HEK293 (cell line): ENCODE measurements at regions not wholly inside any gene's neighbourhood (a gene's known extent, or its start where the extent isn't known, plus 50 kb on each side); places are given as distances from the start of the nearest gene placed in this dataset.

Source experiments
- CTCF ChIA-PET: fragments of 350-600 bp; formaldehyde crosslinking; extraction: SDS; loops from one replicate; lab custom pipeline; 2021; ENCODE audit warnings: antibody characterized with exemption; lab: Yijun Ruan, JAX
- POLR2A ChIA-PET: fragments of 300-600 bp; formaldehyde crosslinking; extraction: SDS; loops from one replicate; lab custom pipeline; 2020; ENCODE audit warnings: antibody characterized with exemption, inconsistent platforms; lab: Yijun Ruan, JAX
- H3K27ac ChIP-seq: fragments of 200-500 bp; sonication (Bioruptor generic); 2 replicates; pipeline ENCODE4 v1.5.1; 2014; ENCODE audit warnings: low read depth, low read length, control low read depth, inconsistent platforms; ENCODE audit errors: extremely low read depth
- H3K36me3 ChIP-seq, 2 experiments: fragments of 200-500 bp in 1 of 2; sonication (Bioruptor generic) in 1 of 2; 1 replicate in 1 of 2; 2 replicates in 1 of 2; pipeline ENCODE4 v1.5.1; 2014 to 2017; ENCODE audit warnings: inconsistent platforms in 2 of 2, low read length in 2 of 2; ENCODE audit not compliant: control insufficient read depth in 2 of 2, insufficient read depth in 1 of 2
- H3K4me1 ChIP-seq: fragments of 200-500 bp; sonication (Bioruptor generic); 2 replicates; pipeline ENCODE4 v1.5.1; 2014; ENCODE audit warnings: mild to moderate bottlenecking, low read length, inconsistent platforms; ENCODE audit not compliant: control insufficient read depth, insufficient read depth
- H3K4me3 ChIP-seq: 2 replicates; pipeline ENCODE4 v1.5.1; 2011; ENCODE audit warnings: low read depth, mild to moderate bottlenecking, control low read depth, low read length, moderate library complexity
- H3K9me3 ChIP-seq: fragments of 200-500 bp; sonication (Bioruptor generic); 2 replicates; pipeline ENCODE4 v1.5.1; 2014; ENCODE audit warnings: low read depth, low read length, inconsistent platforms; ENCODE audit not compliant: control insufficient read depth, insufficient read depth
- ATF2 ChIP-seq: fragments of 450-650 bp; formaldehyde crosslinking; IDR thresholded peaks from 2 replicates; pipeline ENCODE4 v1.5.1; 2016; ENCODE audit warnings: missing biosample characterization, missing genetic modification characterization, low read depth
- BCL11B ChIP-seq: fragments of 450-650 bp; formaldehyde crosslinking; IDR thresholded peaks from 2 replicates; pipeline ENCODE4 v1.5.1; 2016; ENCODE audit warnings: low read depth, missing biosample characterization, missing genetic modification characterization
- FEZF1 ChIP-seq: fragments of 450-650 bp; formaldehyde crosslinking; IDR thresholded peaks from 2 replicates; pipeline ENCODE4 v1.5.1; 2016; ENCODE audit warnings: missing biosample characterization, missing genetic modification characterization
- GLIS2 ChIP-seq: fragments of 450-650 bp; formaldehyde crosslinking; IDR thresholded peaks from 2 replicates; pipeline ENCODE4 v1.5.1; 2016; ENCODE audit warnings: missing biosample characterization, missing genetic modification characterization
- SCRT1 ChIP-seq: fragments of 450-650 bp; formaldehyde crosslinking; IDR thresholded peaks from 2 replicates; pipeline ENCODE4 v1.5.1; 2016; ENCODE audit warnings: missing biosample characterization, missing genetic modification characterization, borderline replicate concordance
- SP2 ChIP-seq: fragments of 450-650 bp; formaldehyde crosslinking; IDR thresholded peaks from 2 replicates; pipeline ENCODE4 v1.5.1; 2016; ENCODE audit warnings: missing biosample characterization, missing genetic modification characterization
- SP7 ChIP-seq: fragments of 450-650 bp; formaldehyde crosslinking; IDR thresholded peaks from 2 replicates; pipeline ENCODE4 v1.5.1; 2016; ENCODE audit warnings: missing biosample characterization, missing genetic modification characterization
- ZBTB1 ChIP-seq: fragments of 450-650 bp; formaldehyde crosslinking; IDR thresholded peaks from 2 replicates; pipeline ENCODE4 v1.5.1; 2016; ENCODE audit warnings: missing biosample characterization, missing genetic modification characterization
- ZFP3 ChIP-seq: fragments of 450-650 bp; formaldehyde crosslinking; IDR thresholded peaks from 2 replicates; pipeline ENCODE4 v1.5.1; 2016; ENCODE audit warnings: low read depth, missing biosample characterization, missing genetic modification characterization
- ZFP37 ChIP-seq: fragments of 450-650 bp; formaldehyde crosslinking; IDR thresholded peaks from 2 replicates; pipeline ENCODE4 v1.5.1; 2016; ENCODE audit warnings: missing biosample characterization, missing genetic modification characterization
- ZNF146 ChIP-seq: fragments of 450-650 bp; formaldehyde crosslinking; IDR thresholded peaks from 2 replicates; pipeline ENCODE4 v1.5.1; 2016; ENCODE audit warnings: missing biosample characterization, missing genetic modification characterization
- ZNF184 ChIP-seq: fragments of 450-650 bp; IDR thresholded peaks from 2 replicates; pipeline ENCODE4 v1.5.1; 2018; ENCODE audit warnings: missing biosample characterization, mild to moderate bottlenecking, missing genetic modification characterization
- ZNF24 ChIP-seq: fragments of 450-650 bp; formaldehyde crosslinking; IDR thresholded peaks from 2 replicates; pipeline ENCODE4 v1.5.1; 2016; ENCODE audit warnings: missing biosample characterization, missing genetic modification characterization
- ZNF366 ChIP-seq: fragments of 450-650 bp; formaldehyde crosslinking; conservative IDR thresholded peaks from 2 replicates; pipeline ENCODE4 v1.5.1; 2016; ENCODE audit warnings: missing biosample characterization, missing genetic modification characterization
- ZNF473 ChIP-seq: fragments of 450-650 bp; formaldehyde crosslinking; IDR thresholded peaks from 2 replicates; pipeline ENCODE4 v1.5.1; 2017; ENCODE audit warnings: missing biosample characterization, missing genetic modification characterization
- ZNF530 ChIP-seq: fragments of 450-650 bp; formaldehyde crosslinking; IDR thresholded peaks from 2 replicates; pipeline ENCODE4 v1.5.1; 2016; ENCODE audit warnings: low read depth, missing biosample characterization, missing genetic modification characterization
- ZNF624 ChIP-seq: fragments of 450-650 bp; formaldehyde crosslinking; IDR thresholded peaks from 2 replicates; pipeline ENCODE4 v1.5.1; 2017; ENCODE audit warnings: missing biosample characterization, missing genetic modification characterization
- ZNF626 ChIP-seq: fragments of 450-650 bp; sonication (Bioruptor Pico); formaldehyde crosslinking; IDR thresholded peaks from 2 replicates; pipeline ENCODE4 v1.5.1; 2018; ENCODE audit warnings: missing biosample characterization, missing genetic modification characterization, inconsistent platforms
- ZNF629 ChIP-seq: fragments of 450-650 bp; formaldehyde crosslinking; IDR thresholded peaks from 2 replicates; pipeline ENCODE4 v1.5.1; 2017; ENCODE audit warnings: missing biosample characterization, missing genetic modification characterization
- ZNF76 ChIP-seq: fragments of 450-650 bp; formaldehyde crosslinking; IDR thresholded peaks from 2 replicates; pipeline ENCODE4; 2016; ENCODE audit warnings: low read depth, missing biosample characterization, missing genetic modification characterization, borderline replicate concordance
- ZNF785 ChIP-seq: fragments of 450-650 bp; formaldehyde crosslinking; IDR thresholded peaks from 2 replicates; pipeline ENCODE4 v1.5.1; 2016; ENCODE audit warnings: missing biosample characterization, missing genetic modification characterization
- ZNF791 ChIP-seq: fragments of 450-650 bp; formaldehyde crosslinking; IDR thresholded peaks from 2 replicates; pipeline ENCODE4 v1.5.1; 2016; ENCODE audit warnings: missing biosample characterization, missing genetic modification characterization
- ZSCAN16 ChIP-seq: fragments of 450-650 bp; formaldehyde crosslinking; IDR thresholded peaks from 2 replicates; pipeline ENCODE4 v1.5.1; 2016; ENCODE audit warnings: missing biosample characterization, missing genetic modification characterization
- TF ChIP-seq, protein P1 (sequence below): fragments of 450-650 bp; formaldehyde crosslinking; IDR thresholded peaks from 2 replicates; pipeline ENCODE4 v1.5.1; 2016; ENCODE audit warnings: missing biosample characterization, missing genetic modification characterization
- TF ChIP-seq, protein P2 (sequence below): fragments of 450-650 bp; formaldehyde crosslinking; IDR thresholded peaks from 2 replicates; pipeline ENCODE4 v1.5.1; 2017; ENCODE audit warnings: missing biosample characterization, missing genetic modification characterization
- TF ChIP-seq, protein P3 (sequence below): fragments of 450-650 bp; formaldehyde crosslinking; IDR thresholded peaks from 2 replicates; pipeline ENCODE4 v1.5.1; 2017; ENCODE audit warnings: missing biosample characterization, missing genetic modification characterization

DNA sequence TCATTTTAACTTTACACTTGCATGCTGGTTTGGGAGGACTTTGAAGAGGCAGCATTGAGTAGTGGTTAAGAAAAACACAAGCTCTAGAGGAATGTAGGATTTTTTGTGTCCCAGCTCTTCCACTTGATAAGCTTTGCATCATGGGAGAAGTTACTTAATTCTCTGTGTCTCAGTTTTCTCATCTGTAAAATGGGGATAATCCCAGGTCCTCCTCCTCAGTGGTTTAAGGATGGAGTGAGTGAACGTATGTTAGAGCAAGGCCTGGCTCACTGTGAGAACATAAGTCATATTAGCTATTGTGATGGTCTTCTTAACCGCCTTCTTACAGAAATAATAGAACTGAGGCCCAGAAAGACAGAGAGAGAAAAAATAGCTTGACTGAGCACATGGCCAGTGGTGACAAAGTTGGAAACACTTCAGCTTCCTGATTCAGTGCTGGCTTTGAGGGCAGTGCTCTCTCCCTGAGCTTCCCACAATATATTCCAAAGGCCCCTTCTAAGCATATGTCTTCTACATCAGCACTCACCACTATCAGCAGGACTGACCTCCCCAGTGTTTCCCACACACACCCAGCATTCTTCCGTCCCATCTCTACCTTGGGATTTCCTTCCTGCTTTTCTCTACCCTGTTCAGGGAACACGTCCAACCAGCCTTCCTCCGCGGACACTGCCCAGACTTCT lies 214.9 kb upstream of the TNP1 start:
- no peaks in the 10 kb centered on the region for H3K9me3 ChIP-seq
- CTCF ChIA-PET, result interaction anchor here (0.6 to 1.0 kb wide), 2 partner anchors 33 to 854 kb away, joined by 3 read pairs; no protein-coding TSS in a partner anchor
- no peak overlapping the region for H3K4me3 ChIP-seq
- TF ChIP-seq FEZF1, result no peak
- no peak for TF ChIP-seq ZFP3
- no peak for TF ChIP-seq ZNF76 (tag by site-specific recombination)
- no peak for TF ChIP-seq ZNF530
- TF ChIP-seq ZBTB1 (tag by site-specific recombination), result no peak
- no peak for TF ChIP-seq ZNF785 (tag by site-specific recombination)
- no peak for TF ChIP-seq SP7 (tag by site-specific recombination)
- TF ChIP-seq SP2 (tag by site-specific recombination), result no peak
- TF ChIP-seq ZNF624 (tag by site-specific recombination), result no peak
- TF ChIP-seq GLIS2 (tag by site-specific recombination), result no peak
- TF ChIP-seq, all 188 proteins: peak for 0
- H3K36me3 ChIP-seq, result no peaks in the 10 kb centered on the region
- H3K27ac ChIP-seq, result no peak overlapping the region
- POLR2A ChIA-PET, result no interaction called here
- H3K4me1 ChIP-seq, result no peaks in the 10 kb centered on the region

DNA sequence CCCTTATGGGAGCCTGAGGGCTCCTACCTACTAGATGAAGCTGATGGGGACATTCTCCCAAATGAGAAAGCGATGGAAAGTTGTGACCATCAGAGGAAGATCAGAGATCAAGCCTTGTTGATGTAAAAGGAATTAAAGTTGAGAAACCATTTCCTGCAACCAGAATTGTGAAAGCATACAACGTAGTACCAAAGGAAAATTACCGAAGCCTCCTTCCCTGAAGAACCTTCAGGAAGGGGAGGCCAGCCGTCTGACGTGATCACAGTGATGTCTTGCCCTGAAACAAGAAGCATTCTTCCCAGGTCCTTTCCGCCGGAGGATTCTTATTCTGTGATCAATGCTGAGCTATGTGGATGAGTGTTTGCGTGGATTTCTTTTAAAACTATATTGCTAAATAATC lies 211.6 kb upstream of the TNP1 start:
- no peaks in the 10 kb centered on the region for H3K9me3 ChIP-seq
- ChIA-PET CTCF (interaction anchor here (1.2 kb wide), 1 partner anchor 95 kb away, joined by 3 read pairs; no protein-coding TSS in a partner anchor), POLR2A (no interaction called here)
- no peak for TF ChIP-seq ZSCAN16 (tag by site-specific recombination)
- TF ChIP-seq ZNF629 (tag by site-specific recombination), result no peak
- no peak for TF ChIP-seq SCRT1 (tag by site-specific recombination)
- TF ChIP-seq, protein P1, sequence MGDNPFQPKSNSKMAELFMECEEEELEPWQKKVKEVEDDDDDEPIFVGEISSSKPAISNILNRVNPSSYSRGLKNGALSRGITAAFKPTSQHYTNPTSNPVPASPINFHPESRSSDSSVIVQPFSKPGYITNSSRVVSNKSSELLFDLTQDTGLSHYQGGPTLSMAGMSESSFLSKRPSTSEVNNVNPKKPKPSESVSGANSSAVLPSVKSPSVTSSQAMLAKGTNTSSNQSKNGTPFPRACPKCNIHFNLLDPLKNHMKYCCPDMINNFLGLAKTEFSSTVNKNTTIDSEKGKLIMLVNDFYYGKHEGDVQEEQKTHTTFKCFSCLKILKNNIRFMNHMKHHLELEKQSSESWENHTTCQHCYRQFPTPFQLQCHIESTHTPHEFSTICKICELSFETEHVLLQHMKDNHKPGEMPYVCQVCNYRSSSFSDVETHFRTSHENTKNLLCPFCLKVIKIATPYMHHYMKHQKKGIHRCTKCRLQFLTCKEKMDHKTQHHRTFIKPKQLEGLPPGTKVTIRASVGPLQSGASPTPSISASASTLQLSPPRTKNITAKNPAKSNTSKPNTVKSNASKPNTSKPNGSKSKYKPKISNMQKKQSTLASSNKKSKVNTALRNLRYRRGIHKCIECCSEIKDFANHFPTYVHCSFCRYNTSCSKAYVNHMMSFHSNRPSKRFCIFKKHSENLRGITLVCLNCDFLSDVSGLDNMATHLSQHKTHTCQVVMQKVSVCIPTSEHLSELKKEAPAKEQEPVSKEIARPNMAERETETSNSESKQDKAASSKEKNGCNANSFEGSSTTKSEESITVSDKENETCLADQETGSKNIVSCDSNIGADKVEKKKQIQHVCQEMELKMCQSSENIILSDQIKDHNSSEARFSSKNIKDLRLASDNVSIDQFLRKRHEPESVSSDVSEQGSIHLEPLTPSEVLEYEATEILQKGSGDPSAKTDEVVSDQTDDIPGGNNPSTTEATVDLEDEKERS (tag by site-specific recombination), result no peak
- TF ChIP-seq, protein P2, sequence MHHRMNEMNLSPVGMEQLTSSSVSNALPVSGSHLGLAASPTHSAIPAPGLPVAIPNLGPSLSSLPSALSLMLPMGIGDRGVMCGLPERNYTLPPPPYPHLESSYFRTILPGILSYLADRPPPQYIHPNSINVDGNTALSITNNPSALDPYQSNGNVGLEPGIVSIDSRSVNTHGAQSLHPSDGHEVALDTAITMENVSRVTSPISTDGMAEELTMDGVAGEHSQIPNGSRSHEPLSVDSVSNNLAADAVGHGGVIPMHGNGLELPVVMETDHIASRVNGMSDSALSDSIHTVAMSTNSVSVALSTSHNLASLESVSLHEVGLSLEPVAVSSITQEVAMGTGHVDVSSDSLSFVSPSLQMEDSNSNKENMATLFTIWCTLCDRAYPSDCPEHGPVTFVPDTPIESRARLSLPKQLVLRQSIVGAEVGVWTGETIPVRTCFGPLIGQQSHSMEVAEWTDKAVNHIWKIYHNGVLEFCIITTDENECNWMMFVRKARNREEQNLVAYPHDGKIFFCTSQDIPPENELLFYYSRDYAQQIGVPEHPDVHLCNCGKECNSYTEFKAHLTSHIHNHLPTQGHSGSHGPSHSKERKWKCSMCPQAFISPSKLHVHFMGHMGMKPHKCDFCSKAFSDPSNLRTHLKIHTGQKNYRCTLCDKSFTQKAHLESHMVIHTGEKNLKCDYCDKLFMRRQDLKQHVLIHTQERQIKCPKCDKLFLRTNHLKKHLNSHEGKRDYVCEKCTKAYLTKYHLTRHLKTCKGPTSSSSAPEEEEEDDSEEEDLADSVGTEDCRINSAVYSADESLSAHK (tag by site-specific recombination), result no peak
- TF ChIP-seq ZNF366 (tag by site-specific recombination), result no peak
- no peak for TF ChIP-seq ATF2 (tag by site-specific recombination)
- TF ChIP-seq ZNF530, result no peak
- no peak for TF ChIP-seq ZNF146 (tag by site-specific recombination)
- no peak for TF ChIP-seq BCL11B
- no peak for TF ChIP-seq ZNF184 (tag by site-specific recombination)
- TF ChIP-seq ZNF473 (tag by site-specific recombination), result no peak
- no peak for TF ChIP-seq ZNF24 (tag by site-specific recombination)
- TF ChIP-seq, protein P3, sequence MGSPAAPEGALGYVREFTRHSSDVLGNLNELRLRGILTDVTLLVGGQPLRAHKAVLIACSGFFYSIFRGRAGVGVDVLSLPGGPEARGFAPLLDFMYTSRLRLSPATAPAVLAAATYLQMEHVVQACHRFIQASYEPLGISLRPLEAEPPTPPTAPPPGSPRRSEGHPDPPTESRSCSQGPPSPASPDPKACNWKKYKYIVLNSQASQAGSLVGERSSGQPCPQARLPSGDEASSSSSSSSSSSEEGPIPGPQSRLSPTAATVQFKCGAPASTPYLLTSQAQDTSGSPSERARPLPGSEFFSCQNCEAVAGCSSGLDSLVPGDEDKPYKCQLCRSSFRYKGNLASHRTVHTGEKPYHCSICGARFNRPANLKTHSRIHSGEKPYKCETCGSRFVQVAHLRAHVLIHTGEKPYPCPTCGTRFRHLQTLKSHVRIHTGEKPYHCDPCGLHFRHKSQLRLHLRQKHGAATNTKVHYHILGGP (tag by site-specific recombination), result no peak
- no peak for TF ChIP-seq ZNF791 (tag by site-specific recombination)
- TF ChIP-seq ZNF626 (tag by site-specific recombination), result no peak
- TF ChIP-seq ZFP37 (tag by site-specific recombination), result no peak

More for the DNA sequence above, 211.6 kb upstream of the TNP1 start:
- Histone ChIP-seq H3K4me3 (no peak overlapping the region), H3K4me1 (no peaks in the 10 kb centered on the region), H3K27ac (no peak overlapping the region), H3K36me3 (no peaks in the 10 kb centered on the region)
